ENCODE measurements at regions not wholly inside any gene's neighbourhood (a gene's known extent, or its start where the extent isn't known, plus 50 kb on each side); places are given as distances from the start of the nearest gene placed in this dataset.

DNA sequence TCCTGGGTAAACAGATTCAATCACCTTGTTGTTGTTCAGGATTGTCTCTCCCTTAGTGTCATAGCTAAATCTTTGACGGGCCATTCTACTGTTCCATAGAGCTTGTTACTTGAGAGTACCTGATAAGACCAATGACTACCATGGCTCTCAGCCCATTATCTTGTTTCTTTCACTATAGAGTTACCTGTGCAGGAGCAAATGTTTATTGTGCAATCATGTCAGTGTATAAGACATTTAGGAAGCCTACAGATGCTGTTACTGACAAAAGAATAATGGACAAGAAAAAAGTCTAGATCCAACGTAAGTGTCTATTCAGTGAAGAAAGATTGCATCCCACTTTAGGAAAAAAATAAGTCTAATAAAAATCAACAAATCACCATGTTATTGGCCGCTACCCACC, 1041.7 kb upstream of the AUTS2 start:
- H3K9me3 ChIP-seq (ENCODE audit: insufficient read depth, low read length) = no peaks in the 10 kb centered on the region
- H4K20me1 ChIP-seq (ENCODE audit: insufficient read depth, low read length) = no peaks in the 10 kb centered on the region
- no peak overlapping the region for H3K9ac ChIP-seq (ENCODE audit: low read length)
- no peaks in the 10 kb centered on the region for H3K4me1 ChIP-seq (ENCODE audit: low read length)
- no peak overlapping the region for H3K4me3 ChIP-seq (ENCODE audit: low read length)
- no peaks in the 10 kb centered on the region for H3K79me2 ChIP-seq (ENCODE audit: low read length)
- H3K36me3 ChIP-seq (replicated peaks; ENCODE audit: low read depth, low read length) = no peaks in the 10 kb centered on the region
- TF ChIP-seq CTCF (IDR thresholded peaks at IDR 0.05; ENCODE audit: low read depth, low read length) (no peak), EZH2phosphoT487 (IDR thresholded peaks at IDR 0.05; ENCODE audit: low read depth) (no peak)
- H3K27me3 ChIP-seq (ENCODE audit: low read depth, low read length) = no peaks in the 10 kb centered on the region
- no peak overlapping the region for H3K4me2 ChIP-seq (ENCODE audit: low read length)
- H2AFZ ChIP-seq (ENCODE audit: low read depth, low read length) = no peak overlapping the region
- no peak overlapping the region for H3K27ac ChIP-seq (ENCODE audit: low read length)

DNA sequence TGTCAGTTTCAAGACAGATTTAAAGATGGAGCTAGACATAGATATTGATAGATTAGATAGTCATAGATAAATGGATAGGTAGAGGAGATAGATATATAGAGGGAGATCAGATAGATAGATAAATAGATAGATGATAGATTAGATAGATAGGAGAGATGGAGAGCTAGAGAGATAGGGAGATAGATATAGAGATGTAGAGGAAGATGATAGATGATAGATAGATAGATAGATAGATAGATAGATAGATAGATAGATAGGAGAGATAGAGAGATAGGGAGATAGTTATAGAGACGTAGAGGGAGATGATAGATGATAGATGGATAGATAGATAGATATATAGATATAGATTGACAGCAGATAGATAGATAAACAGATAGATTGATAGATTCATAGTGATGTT, 1038.8 kb upstream of the AUTS2 start:
- H3K4me3 ChIP-seq (ENCODE audit: low read length) = no peak overlapping the region
- H3K4me2 ChIP-seq (ENCODE audit: low read length) = no peak overlapping the region
- no peak for TF ChIP-seq EZH2phosphoT487 (IDR thresholded peaks at IDR 0.05; ENCODE audit: low read depth)
- no peak for TF ChIP-seq CTCF (IDR thresholded peaks at IDR 0.05; ENCODE audit: low read depth, low read length)
- H3K9ac ChIP-seq (ENCODE audit: low read length) = no peak overlapping the region
- H2AFZ ChIP-seq (ENCODE audit: low read depth, low read length) = no peak overlapping the region
- no peaks in the 10 kb centered on the region for H3K36me3 ChIP-seq (replicated peaks; ENCODE audit: low read depth, low read length)
- H4K20me1 ChIP-seq (ENCODE audit: insufficient read depth, low read length) = no peaks in the 10 kb centered on the region
- H3K9me3 ChIP-seq (ENCODE audit: insufficient read depth, low read length) = no peaks in the 10 kb centered on the region
- no peak overlapping the region for H3K27ac ChIP-seq (ENCODE audit: low read length)
- H3K27me3 ChIP-seq (ENCODE audit: low read depth, low read length) = no peaks in the 10 kb centered on the region
- H3K79me2 ChIP-seq (ENCODE audit: low read length) = no peaks in the 10 kb centered on the region
- no peaks in the 10 kb centered on the region for H3K4me1 ChIP-seq (ENCODE audit: low read length)

DNA sequence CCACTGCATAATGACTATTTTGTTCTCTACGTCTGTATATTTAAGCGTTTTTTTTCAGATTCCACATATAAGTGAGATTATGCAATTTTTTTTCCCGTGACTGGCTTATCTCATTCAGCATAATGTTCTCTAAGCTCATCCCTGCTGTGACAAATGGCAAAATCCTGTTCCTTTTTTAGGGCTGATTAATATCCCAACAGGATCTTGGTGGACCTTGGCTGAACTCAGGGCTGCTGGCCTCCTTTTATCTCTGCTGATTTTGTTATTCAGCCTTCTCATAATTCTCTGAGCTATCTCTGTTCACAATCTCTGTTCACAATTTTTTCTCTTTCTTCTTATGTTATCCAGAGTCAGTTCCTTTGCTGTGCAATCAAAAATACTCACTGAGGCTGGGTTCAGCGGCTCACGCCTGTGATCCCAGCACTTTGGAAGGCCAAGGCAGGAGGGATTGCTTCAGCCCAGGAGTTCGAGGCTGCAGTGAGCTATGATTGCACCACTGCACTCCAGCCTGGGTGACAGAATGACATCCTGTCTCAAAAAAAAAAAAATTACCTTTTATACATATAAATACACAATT, 1035.9 kb upstream of the AUTS2 start:
- TF ChIP-seq EZH2phosphoT487 (IDR thresholded peaks at IDR 0.05; ENCODE audit: low read depth) = no peak
- TF ChIP-seq CTCF (IDR thresholded peaks at IDR 0.05; ENCODE audit: low read depth, low read length) = no peak
- Histone ChIP-seq H3K4me2 (ENCODE audit: low read length) (no peak overlapping the region), H3K9me3 (ENCODE audit: insufficient read depth, low read length) (no peaks in the 10 kb centered on the region), H3K4me1 (ENCODE audit: low read length) (no peaks in the 10 kb centered on the region), H3K36me3 (replicated peaks; ENCODE audit: low read depth, low read length) (no peaks in the 10 kb centered on the region), H3K27ac (ENCODE audit: low read length) (no peak overlapping the region), H3K9ac (ENCODE audit: low read length) (no peak overlapping the region), H4K20me1 (ENCODE audit: insufficient read depth, low read length) (no peaks in the 10 kb centered on the region), H2AFZ (ENCODE audit: low read depth, low read length) (no peak overlapping the region), H3K79me2 (ENCODE audit: low read length) (no peaks in the 10 kb centered on the region), H3K4me3 (ENCODE audit: low read length) (no peak overlapping the region), H3K27me3 (ENCODE audit: low read depth, low read length) (no peaks in the 10 kb centered on the region)

DNA sequence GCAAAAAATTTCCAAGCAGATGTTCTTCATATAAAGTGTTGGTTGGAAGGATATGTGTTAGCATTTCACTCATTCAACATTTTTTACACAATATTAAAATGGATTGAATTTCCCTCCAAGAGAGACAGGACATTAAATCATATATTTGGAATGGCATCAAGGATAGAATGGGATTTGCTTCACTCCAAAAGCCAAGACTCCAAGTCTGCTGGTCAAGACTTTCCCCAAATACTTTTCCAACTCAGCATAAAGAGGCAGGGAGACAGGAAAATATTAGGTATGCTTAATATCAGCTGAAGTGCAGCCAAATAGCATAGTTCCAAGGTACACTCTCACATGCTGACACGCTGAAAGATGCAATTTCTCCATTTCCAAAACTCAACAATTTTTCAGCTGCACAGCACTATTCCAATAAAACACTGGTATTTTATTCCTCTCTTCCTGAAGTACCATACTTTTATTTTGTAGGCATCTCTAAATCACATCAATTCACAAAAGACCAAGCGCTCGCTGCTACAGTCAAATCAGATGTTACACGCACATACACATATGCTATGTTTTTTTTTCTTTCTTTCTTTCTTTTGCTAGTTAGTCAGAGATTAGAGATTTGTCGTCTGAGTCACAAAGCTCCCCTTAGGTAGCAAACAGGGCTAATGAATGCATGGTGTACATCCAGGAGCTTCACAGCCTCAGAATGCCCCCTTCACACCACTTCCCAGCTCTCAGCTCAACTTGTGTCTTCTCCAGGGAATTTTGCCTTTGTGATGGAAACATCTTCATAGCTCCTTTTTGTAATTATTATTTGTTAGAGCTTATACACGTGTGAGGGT, 1033.8 kb upstream of the AUTS2 start:
- Histone ChIP-seq H3K36me3 (replicated peaks; ENCODE audit: low read depth, low read length) (no peaks in the 10 kb centered on the region), H3K79me2 (ENCODE audit: low read length) (no peaks in the 10 kb centered on the region), H3K4me2 (ENCODE audit: low read length) (no peak overlapping the region), H4K20me1 (ENCODE audit: insufficient read depth, low read length) (no peaks in the 10 kb centered on the region), H3K4me3 (ENCODE audit: low read length) (no peak overlapping the region), H3K4me1 (ENCODE audit: low read length) (no peaks in the 10 kb centered on the region), H3K9me3 (ENCODE audit: insufficient read depth, low read length) (no peaks in the 10 kb centered on the region), H3K27ac (ENCODE audit: low read length) (no peak overlapping the region), H3K27me3 (ENCODE audit: low read depth, low read length) (no peaks in the 10 kb centered on the region), H2AFZ (ENCODE audit: low read depth, low read length) (no peak overlapping the region), H3K9ac (ENCODE audit: low read length) (no peak overlapping the region)
- TF ChIP-seq CTCF (IDR thresholded peaks at IDR 0.05; ENCODE audit: low read depth, low read length) (no peak), EZH2phosphoT487 (IDR thresholded peaks at IDR 0.05; ENCODE audit: low read depth) (no peak)

All from OCI-LY3 (cell line).